Trophoblast cell (in vitro differentiated cells and primary cell): ENCODE measurements at regions not wholly inside any gene's neighbourhood (a gene's known extent, or its start where the extent isn't known, plus 50 kb on each side); places are given as distances from the start of the nearest gene placed in this dataset.

ENCODE experiments used
- DNase-seq, 2 donors: peaks; one replicate each; pipeline ENCODE4 v3.0.0-alpha.2; 2016
- H2AFZ ChIP-seq: 2 replicates; pipeline ENCODE4 v1.6.1; 2013; ENCODE audit warnings: low read length, moderate library complexity, mild to moderate bottlenecking; ENCODE audit not compliant: insufficient read depth, poor library complexity
- H2AK5ac ChIP-seq: 2 replicates; pipeline ENCODE4 v1.6.1; 2013; ENCODE audit warnings: mild to moderate bottlenecking, low read length
- H2BK120ac ChIP-seq: 2 replicates; pipeline ENCODE4 v1.6.1; 2013; ENCODE audit warnings: low read length, mild to moderate bottlenecking, moderate library complexity; ENCODE audit not compliant: insufficient read depth, poor library complexity
- H2BK12ac ChIP-seq: 2 replicates; pipeline ENCODE4 v1.6.1; 2013; ENCODE audit warnings: mild to moderate bottlenecking, low read length, moderate library complexity
- H2BK5ac ChIP-seq: 2 replicates; pipeline ENCODE4 v1.6.1; 2013; ENCODE audit warnings: low read length, low read depth, moderate library complexity, mild to moderate bottlenecking; ENCODE audit not compliant: poor library complexity
- H3K14ac ChIP-seq: 2 replicates; pipeline ENCODE4 v1.6.1; 2013; ENCODE audit warnings: mild to moderate bottlenecking, low read length
- H3K18ac ChIP-seq: 2 replicates; pipeline ENCODE4 v1.6.1; 2013; ENCODE audit warnings: mild to moderate bottlenecking, low read length
- H3K23ac ChIP-seq: 2 replicates; pipeline ENCODE4 v1.6.1; 2013; ENCODE audit warnings: low read length
- H3K27ac ChIP-seq: 2 replicates; pipeline ENCODE4 v1.5.1; 2013; ENCODE audit warnings: low read depth, mild to moderate bottlenecking, inconsistent platforms, low read length, moderate library complexity
- H3K27me3 ChIP-seq: 2 replicates; pipeline ENCODE4 v1.6.1; 2013; ENCODE audit warnings: inconsistent platforms, mild to moderate bottlenecking, low read length, moderate library complexity; ENCODE audit not compliant: insufficient read depth
- H3K36me3 ChIP-seq, 2 experiments: 1 replicate in 1 of 2; 2 replicates in 1 of 2; pipeline ENCODE4 v1.6.1; 2013; ENCODE audit warnings: low read length in 2 of 2, mild to moderate bottlenecking in 2 of 2, moderate library complexity in 1 of 2; ENCODE audit not compliant: insufficient read depth in 2 of 2, control insufficient read depth in 1 of 2
- H3K4ac ChIP-seq: 2 replicates; pipeline ENCODE4 v1.6.1; 2013; ENCODE audit warnings: low read depth, mild to moderate bottlenecking, low read length, moderate library complexity
- H3K4me1 ChIP-seq, 2 experiments: 1 replicate in 1 of 2; 2 replicates in 1 of 2; pipeline ENCODE4 v1.6.1; 2013; ENCODE audit warnings: low read length in 2 of 2, mild to moderate bottlenecking in 2 of 2, moderate library complexity in 1 of 2; ENCODE audit not compliant: insufficient read depth in 2 of 2, control insufficient read depth in 1 of 2
- H3K4me2 ChIP-seq: 2 replicates; pipeline ENCODE4 v1.6.1; 2013; ENCODE audit warnings: inconsistent platforms, mild to moderate bottlenecking, low read length, moderate library complexity
- H3K4me3 ChIP-seq: 2 replicates; pipeline ENCODE4 v1.5.1; 2013; ENCODE audit warnings: mild to moderate bottlenecking, low read depth, low read length, inconsistent platforms
- H3K79me1 ChIP-seq: one replicate; pipeline ENCODE4 v1.6.1; 2013; ENCODE audit warnings: low read length
- H3K79me2 ChIP-seq: 2 replicates; pipeline ENCODE4 v1.6.1; 2013; ENCODE audit warnings: low read length, mild to moderate bottlenecking; ENCODE audit not compliant: control insufficient read depth, insufficient read depth, poor library complexity
- H3K9ac ChIP-seq: 2 replicates; pipeline ENCODE4 v1.6.1; 2013; ENCODE audit warnings: mild to moderate bottlenecking, low read length
- H3K9me3 ChIP-seq: 2 replicates; pipeline ENCODE4 v1.6.1; 2013; ENCODE audit warnings: low read depth, mild to moderate bottlenecking, control low read depth, inconsistent platforms, low read length; ENCODE audit not compliant: insufficient read depth
- H4K12ac ChIP-seq: 2 replicates; pipeline ENCODE4 v1.6.1; 2013; ENCODE audit warnings: low read depth, mild to moderate bottlenecking, low read length, moderate library complexity
- H4K8ac ChIP-seq: 2 replicates; pipeline ENCODE4 v1.6.1; 2013; ENCODE audit warnings: low read depth, mild to moderate bottlenecking, low read length, moderate library complexity
- H4K91ac ChIP-seq: one replicate; pipeline ENCODE4 v1.6.1; 2013; ENCODE audit warnings: low read depth, mild to moderate bottlenecking, low read length, moderate library complexity
- WGBS: extraction: QIAGEN DNeasy Blood & Tissue Kit; methylation state at CpG from one replicate; pipeline ENCODE4 v1.1.7; 2013; ENCODE audit warnings: missing lambda C conversion rate; ENCODE audit not compliant: insufficient read length, insufficient coverage; ENCODE audit errors: extremely low coverage; 5-methylcytosine and 5-hydroxymethylcytosine counted together

DNA sequence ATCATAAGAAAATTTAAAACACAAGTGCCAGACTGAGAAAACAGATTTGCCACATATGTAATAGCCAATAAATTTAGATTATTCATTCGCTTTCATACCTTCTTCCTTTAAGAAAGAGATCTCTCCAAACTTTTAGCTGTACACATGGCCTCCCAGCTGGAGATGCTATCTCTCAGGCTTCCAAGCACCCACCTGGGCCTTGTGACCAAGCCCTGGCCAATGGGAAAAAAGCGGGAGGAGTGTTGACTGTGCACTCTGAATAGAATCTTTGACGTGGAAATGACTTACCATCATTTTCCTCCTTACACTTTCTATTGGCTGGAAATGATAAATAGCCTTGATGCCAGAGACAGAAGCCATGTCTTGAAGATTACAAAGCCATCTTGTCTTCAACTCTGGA lies 1106.6 kb downstream of the TBL1XR1 start:
- Histone ChIP-seq H4K12ac (no peak overlapping the region), H3K4ac (no peak overlapping the region), H3K4me1 (no peaks in the 10 kb centered on the region), H2AFZ (no peak overlapping the region), H3K14ac (no peak overlapping the region), H4K91ac (no peak overlapping the region), H3K27ac (no peak overlapping the region), H3K27me3 (no peaks in the 10 kb centered on the region), H3K9me3 (no peaks in the 10 kb centered on the region), H3K79me2 (no peaks in the 10 kb centered on the region), H3K18ac (no peak overlapping the region), H3K36me3 (no peaks in the 10 kb centered on the region), H3K4me3 (no peak overlapping the region), H3K4me2 (no peak overlapping the region), H2BK120ac (no peak overlapping the region), H2BK12ac (no peak overlapping the region), H3K9ac (no peak overlapping the region), H2BK5ac (no peak overlapping the region), H3K23ac (no peak overlapping the region), H2AK5ac (no peak overlapping the region), H4K8ac (no peak overlapping the region), H3K79me1 (no peaks in the 10 kb centered on the region)
- no peak for DNase-seq
- WGBS: no CpG with 5 or more reads among the region's 3 CpGs

DNA sequence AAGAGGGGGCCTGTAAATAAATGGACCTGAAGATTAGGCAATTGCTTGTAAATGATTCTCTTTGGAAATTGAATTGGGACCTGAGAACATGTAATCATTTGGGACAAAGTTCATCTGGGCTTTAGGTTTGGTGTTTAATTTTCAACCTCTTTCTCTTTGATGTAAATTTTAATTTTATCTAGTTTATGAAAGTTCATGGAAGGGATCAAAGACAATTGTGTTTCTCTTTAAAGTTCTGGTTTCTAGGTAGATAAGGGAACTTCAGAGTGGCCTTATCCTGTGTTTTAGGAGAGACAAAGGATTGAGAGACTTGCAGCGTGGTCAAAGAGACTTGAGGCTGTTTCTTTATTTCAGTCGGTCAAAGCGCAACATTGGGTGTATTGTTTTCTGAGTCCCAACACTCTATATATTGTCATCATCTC lies 1108.3 kb downstream of the TBL1XR1 start:
- H3K36me3 ChIP-seq: no peaks in the 10 kb centered on the region

DNA sequence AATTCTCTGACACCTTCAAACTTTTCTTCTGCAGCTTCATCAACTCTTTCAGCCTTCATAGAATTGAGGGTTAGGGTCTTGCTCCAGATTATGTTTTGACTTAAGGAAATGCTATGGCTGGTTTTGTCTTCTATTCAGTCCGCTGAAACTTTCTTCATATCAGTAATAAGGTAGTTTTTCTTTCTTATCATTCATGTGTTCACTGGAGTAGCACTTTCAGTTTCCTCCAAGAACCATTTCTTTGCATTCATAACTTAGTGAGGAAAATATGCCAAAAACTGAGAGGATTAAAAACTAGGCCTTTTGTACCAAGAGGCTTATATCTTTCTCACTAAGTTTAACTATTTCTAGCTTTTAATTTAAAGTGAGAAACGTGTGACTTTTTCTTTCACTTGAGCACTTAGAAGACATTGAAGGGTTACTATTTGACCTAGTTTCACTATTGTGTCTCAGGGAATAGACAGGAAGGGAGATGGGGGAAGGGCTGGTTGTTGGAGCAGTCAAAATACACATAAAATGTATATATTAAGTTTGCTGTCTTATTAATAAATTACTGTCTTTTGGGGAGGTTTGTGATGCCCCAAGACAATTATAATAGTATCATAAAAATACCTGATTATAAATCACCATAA lies 1110.1 kb downstream of the TBL1XR1 start:
- no peak overlapping the region for H4K8ac ChIP-seq
- WGBS: no CpG with 5 or more reads among the region's 2 CpGs
- DNase-seq: no peak

More for the DNA sequence above, 1108.3 kb downstream of the TBL1XR1 start:
- no peaks in the 10 kb centered on the region for H3K79me2 ChIP-seq
- H3K9ac ChIP-seq: no peak overlapping the region
- DNase-seq: no peak
- H3K4ac ChIP-seq: no peak overlapping the region
- no peak overlapping the region for H2AK5ac ChIP-seq
- H3K18ac ChIP-seq: no peak overlapping the region
- no peak overlapping the region for H3K23ac ChIP-seq
- H3K14ac ChIP-seq: no peak overlapping the region
- H3K9me3 ChIP-seq: no peaks in the 10 kb centered on the region
- no peaks in the 10 kb centered on the region for H3K4me1 ChIP-seq
- no CpG with 5 or more reads among the region's 3 CpGs for WGBS
- H2AFZ ChIP-seq: no peak overlapping the region
- H3K79me1 ChIP-seq: no peaks in the 10 kb centered on the region
- H3K27me3 ChIP-seq: no peaks in the 10 kb centered on the region
- no peak overlapping the region for H2BK5ac ChIP-seq
- H4K8ac ChIP-seq: no peak overlapping the region
- H3K27ac ChIP-seq: no peak overlapping the region
- H2BK12ac ChIP-seq: no peak overlapping the region
- no peak overlapping the region for H3K4me3 ChIP-seq
- no peak overlapping the region for H4K12ac ChIP-seq
- H3K4me2 ChIP-seq: no peak overlapping the region
- H2BK120ac ChIP-seq: no peak overlapping the region
- H4K91ac ChIP-seq: no peak overlapping the region

DNA sequence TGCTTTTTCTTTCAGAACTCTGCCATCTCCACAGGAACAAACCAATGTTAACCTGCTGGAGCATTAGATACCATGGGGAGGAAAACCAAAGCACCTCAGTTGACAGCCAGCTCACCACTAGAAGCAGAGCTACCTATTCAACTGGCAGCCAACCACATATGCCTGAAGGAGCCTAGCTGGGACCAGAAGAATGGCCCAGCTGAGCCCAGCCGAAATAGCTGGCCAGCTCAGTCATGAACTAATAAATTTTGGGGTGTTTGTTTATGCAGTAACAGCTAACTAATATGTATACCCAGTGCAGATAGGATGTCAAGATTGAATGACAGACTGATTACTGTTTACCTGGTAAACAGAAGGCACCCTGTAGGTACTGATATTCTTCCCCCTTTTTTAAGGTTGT lies 1117.5 kb downstream of the TBL1XR1 start:
- Histone ChIP-seq H3K4me3 (no peak overlapping the region), H2BK12ac (no peak overlapping the region), H3K23ac (no peak overlapping the region), H3K4me2 (no peak overlapping the region), H3K4ac (no peak overlapping the region), H3K27me3 (no peaks in the 10 kb centered on the region), H3K36me3 (no peaks in the 10 kb centered on the region), H2AK5ac (no peak overlapping the region), H2BK120ac (no peak overlapping the region), H3K9ac (no peak overlapping the region), H3K9me3 (peaks cover 2% of the 10 kb centered on the region), H3K4me1 (no peaks in the 10 kb centered on the region), H2AFZ (no peak overlapping the region), H3K14ac (no peak overlapping the region), H4K91ac (no peak overlapping the region), H4K8ac (no peak overlapping the region), H3K27ac (no peak overlapping the region), H3K18ac (no peak overlapping the region), H4K12ac (no peak overlapping the region), H3K79me2 (no peaks in the 10 kb centered on the region), H3K79me1 (no peaks in the 10 kb centered on the region), H2BK5ac (no peak overlapping the region)
- DNase-seq: no peak
- no CpG with 5 or more reads among the region's 1 CpG for WGBS

More for the DNA sequence above, 1110.1 kb downstream of the TBL1XR1 start:
- no peaks in the 10 kb centered on the region for H3K9me3 ChIP-seq
- H3K4me2 ChIP-seq: no peak overlapping the region
- no peak overlapping the region for H4K12ac ChIP-seq
- H3K27me3 ChIP-seq: no peaks in the 10 kb centered on the region
- no peak overlapping the region for H3K4me3 ChIP-seq
- no peaks in the 10 kb centered on the region for H3K36me3 ChIP-seq
- H3K18ac ChIP-seq: no peak overlapping the region
- H3K79me2 ChIP-seq: no peaks in the 10 kb centered on the region
- no peak overlapping the region for H2BK120ac ChIP-seq
- no peak overlapping the region for H2BK12ac ChIP-seq
- H3K79me1 ChIP-seq: no peaks in the 10 kb centered on the region
- H3K9ac ChIP-seq: no peak overlapping the region
- H2AK5ac ChIP-seq: no peak overlapping the region
- no peak overlapping the region for H2BK5ac ChIP-seq
- H3K23ac ChIP-seq: no peak overlapping the region
- H3K4ac ChIP-seq: no peak overlapping the region
- no peak overlapping the region for H3K27ac ChIP-seq
- no peaks in the 10 kb centered on the region for H3K4me1 ChIP-seq
- H4K91ac ChIP-seq: no peak overlapping the region
- H3K14ac ChIP-seq: no peak overlapping the region
- no peak overlapping the region for H2AFZ ChIP-seq
